GM23248 (cell line): ENCODE measurements at regions not wholly inside any gene's neighbourhood (a gene's known extent, or its start where the extent isn't known, plus 50 kb on each side); places are given as distances from the start of the nearest gene placed in this dataset.
"Not testable (repeated sequence)": the region's sequence is repeated elsewhere in the genome, so short reads cannot be mapped to it uniquely, and the experiment has no call there.

Experiments used
- EZH2 ChIP-seq: fragments of 200-600 bp; sonication (generic); IDR thresholded peaks from 2 replicates; pipeline ENCODE4 v1.6.1; 2018; ENCODE audit warnings: antibody characterized with exemption, mild to moderate bottlenecking; ENCODE audit not compliant: insufficient read depth, poor library complexity, severe bottlenecking
- EZH2phosphoT487 ChIP-seq: fragments of 200-600 bp; sonication (generic); IDR thresholded peaks from 2 replicates; pipeline ENCODE4 v1.6.1; 2018; ENCODE audit warnings: antibody characterized with exemption, moderate library complexity, mild to moderate bottlenecking, low read depth; ENCODE audit not compliant: insufficient read depth

DNA sequence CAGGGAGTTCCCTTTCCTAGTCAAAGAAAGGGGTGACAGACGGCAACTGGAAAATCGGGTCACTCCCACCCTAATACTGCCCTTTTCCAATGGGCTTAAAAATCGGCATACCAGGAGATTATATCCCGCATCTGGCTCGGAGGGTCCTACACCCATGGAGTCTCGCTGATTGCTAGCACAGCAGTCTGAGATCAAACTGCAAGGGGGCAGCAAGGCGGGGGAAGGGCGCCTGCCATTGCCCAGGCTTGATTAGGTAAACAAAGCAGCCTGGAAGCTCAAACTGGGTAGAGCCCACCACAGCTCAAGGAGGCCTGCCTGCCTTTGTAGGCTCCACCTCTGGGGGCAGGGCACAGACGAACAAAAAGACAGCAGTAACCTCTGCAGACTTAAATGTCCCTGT lies 831.3 kb downstream of the TTLL7 start:
- TF ChIP-seq EZH2, EZH2phosphoT487: not testable (repeated sequence)
